ENCODE measurements at regions not wholly inside any gene's neighbourhood (a gene's known extent, or its start where the extent isn't known, plus 50 kb on each side); places are given as distances from the start of the nearest gene placed in this dataset.

DNA sequence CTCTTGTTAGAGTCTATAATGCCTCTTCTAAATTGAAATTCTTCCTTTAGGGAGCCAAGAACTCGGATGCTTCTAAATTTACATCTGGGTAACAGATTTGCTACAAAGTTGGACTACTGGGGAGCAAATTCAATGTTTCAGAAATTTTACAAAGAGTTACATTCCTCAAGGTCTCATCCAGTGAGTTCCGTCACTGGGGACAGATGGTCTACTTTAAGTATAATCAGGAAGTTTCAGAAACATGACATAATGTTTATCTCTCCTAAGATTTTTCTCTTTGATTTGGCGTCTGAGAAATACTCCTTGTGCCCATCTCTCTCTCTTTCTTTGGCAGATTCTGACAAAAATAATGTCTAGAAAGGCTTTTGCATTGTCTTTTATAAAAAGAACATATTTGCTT, 81.5 kb upstream of the MBNL2 start:
- CTCF ChIA-PET = interaction anchor here (1.5 to 4.0 kb wide), 2 partner anchors 30 to 31 kb away, joined by 3 to 33 read pairs; no protein-coding TSS in a partner anchor
- no TSS peak for BruUV-seq (replicated peaks)
- no peak for DNase-seq
- Histone ChIP-seq H3K27me3 (replicated peaks; ENCODE audit: control insufficient read depth, insufficient read depth, low read length) (no peaks in the 10 kb centered on the region), H3K9me3 (no peaks in the 10 kb centered on the region), H3K36me3 (ENCODE audit: control insufficient read depth, insufficient read depth, low read length) (no peaks in the 10 kb centered on the region; the same call in none of the 2 replicates), H3K4me1 (peaks cover 24% of the 10 kb centered on the region), H3K4me3 (ENCODE audit: low read depth, low read length) (no peak overlapping the region)
- H3K36me3 Mint-ChIP-seq (ENCODE audit: insufficient read depth, unreplicated experiment) = peaks cover 7% of the 10 kb centered on the region
- H3K9me3 Mint-ChIP-seq (ENCODE audit: unreplicated experiment) = no peaks in the 10 kb centered on the region
- peak overlapping the region; percentile 83 for H3K4me3 Mint-ChIP-seq (ENCODE audit: unreplicated experiment)
- peaks cover 37% of the 10 kb centered on the region for H3K4me1 Mint-ChIP-seq (ENCODE audit: low read depth, unreplicated experiment)
- intact Hi-C loops (cut with micrococcal nuclease; ENCODE audit: unreplicated experiment) = loop anchor here (1.0 to 5.0 kb wide), 8 partner anchors 12 to 293 kb away; partner anchors contain the start of gene MBNL2
- POLR2A ChIA-PET = interaction anchor here (1.4 kb wide), 1 partner anchor 292 kb away, joined by 6 read pairs; no protein-coding TSS in a partner anchor
- peak overlapping the region; percentile 91 for H3K27ac Mint-ChIP-seq (ENCODE audit: unreplicated experiment)
- TF ChIP-seq, protein P1, sequence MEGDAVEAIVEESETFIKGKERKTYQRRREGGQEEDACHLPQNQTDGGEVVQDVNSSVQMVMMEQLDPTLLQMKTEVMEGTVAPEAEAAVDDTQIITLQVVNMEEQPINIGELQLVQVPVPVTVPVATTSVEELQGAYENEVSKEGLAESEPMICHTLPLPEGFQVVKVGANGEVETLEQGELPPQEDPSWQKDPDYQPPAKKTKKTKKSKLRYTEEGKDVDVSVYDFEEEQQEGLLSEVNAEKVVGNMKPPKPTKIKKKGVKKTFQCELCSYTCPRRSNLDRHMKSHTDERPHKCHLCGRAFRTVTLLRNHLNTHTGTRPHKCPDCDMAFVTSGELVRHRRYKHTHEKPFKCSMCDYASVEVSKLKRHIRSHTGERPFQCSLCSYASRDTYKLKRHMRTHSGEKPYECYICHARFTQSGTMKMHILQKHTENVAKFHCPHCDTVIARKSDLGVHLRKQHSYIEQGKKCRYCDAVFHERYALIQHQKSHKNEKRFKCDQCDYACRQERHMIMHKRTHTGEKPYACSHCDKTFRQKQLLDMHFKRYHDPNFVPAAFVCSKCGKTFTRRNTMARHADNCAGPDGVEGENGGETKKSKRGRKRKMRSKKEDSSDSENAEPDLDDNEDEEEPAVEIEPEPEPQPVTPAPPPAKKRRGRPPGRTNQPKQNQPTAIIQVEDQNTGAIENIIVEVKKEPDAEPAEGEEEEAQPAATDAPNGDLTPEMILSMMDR (IDR thresholded peaks at IDR 0.05; ENCODE audit: insufficient read depth in 1 of 2, low read depth in 1 of 2, low read length in 1 of 2, severe bottlenecking in 1 of 2, unreplicated experiment in 1 of 2) = no peak
- H3K27me3 Mint-ChIP-seq (ENCODE audit: insufficient read depth, unreplicated experiment) = no peaks in the 10 kb centered on the region

DNA sequence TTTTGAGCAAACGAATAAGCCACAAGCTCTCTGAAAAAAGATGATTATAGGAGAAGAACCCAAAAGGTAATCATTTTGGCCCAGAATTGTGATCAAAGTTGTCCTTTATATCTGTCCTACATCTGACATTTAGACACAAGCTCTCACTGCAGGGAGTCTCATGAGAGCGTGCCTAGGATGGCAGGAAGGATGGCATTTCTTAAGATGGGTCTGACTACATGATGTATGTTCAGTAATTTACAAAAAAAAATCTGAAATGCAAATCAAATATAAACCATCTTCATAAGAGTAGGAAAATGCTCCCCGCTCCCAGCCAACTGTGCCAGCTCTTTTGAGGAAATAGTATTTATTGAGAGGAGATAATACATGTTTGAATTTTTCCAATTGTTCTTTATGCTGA, 81.0 kb upstream of the MBNL2 start:
- no peaks in the 10 kb centered on the region; the same call in none of the 2 replicates for H3K36me3 ChIP-seq (ENCODE audit: control insufficient read depth, insufficient read depth, low read length)
- peak overlapping the region; percentile 83 for H3K4me3 Mint-ChIP-seq (ENCODE audit: unreplicated experiment)
- peaks cover 37% of the 10 kb centered on the region for H3K4me1 Mint-ChIP-seq (ENCODE audit: low read depth, unreplicated experiment)
- H3K4me1 ChIP-seq = peaks cover 23% of the 10 kb centered on the region
- no peaks in the 10 kb centered on the region for H3K9me3 ChIP-seq
- peaks cover 7% of the 10 kb centered on the region for H3K36me3 Mint-ChIP-seq (ENCODE audit: insufficient read depth, unreplicated experiment)
- intact Hi-C loops (cut with micrococcal nuclease; ENCODE audit: unreplicated experiment) = loop anchor here (1.0 to 5.0 kb wide), 8 partner anchors 13 to 292 kb away; partner anchors contain the start of gene MBNL2
- H3K27me3 Mint-ChIP-seq (ENCODE audit: insufficient read depth, unreplicated experiment) = no peaks in the 10 kb centered on the region
- no peak for DNase-seq
- H3K4me3 ChIP-seq (ENCODE audit: low read depth, low read length) = no peak overlapping the region
- ChIA-PET POLR2A (interaction anchor here (0.9 to 1.4 kb wide), 4 partner anchors 13 to 292 kb away, joined by 4 to 7 read pairs (median 5); partner anchors contain the start of gene MBNL2), CTCF (interaction anchor here (0.5 to 4.0 kb wide), 5 partner anchors 15 to 218 kb away, joined by 3 to 33 read pairs (median 3); no protein-coding TSS in a partner anchor)
- no peaks in the 10 kb centered on the region for H3K9me3 Mint-ChIP-seq (ENCODE audit: unreplicated experiment)
- TF ChIP-seq, protein P1 (IDR thresholded peaks at IDR 0.05; ENCODE audit: insufficient read depth in 1 of 2, low read depth in 1 of 2, low read length in 1 of 2, severe bottlenecking in 1 of 2, unreplicated experiment in 1 of 2) = no peak
- H3K27ac Mint-ChIP-seq (ENCODE audit: unreplicated experiment) = peak overlapping the region; percentile 91
- no peaks in the 10 kb centered on the region for H3K27me3 ChIP-seq (replicated peaks; ENCODE audit: control insufficient read depth, insufficient read depth, low read length)
- BruUV-seq (replicated peaks) = no TSS peak

DNA sequence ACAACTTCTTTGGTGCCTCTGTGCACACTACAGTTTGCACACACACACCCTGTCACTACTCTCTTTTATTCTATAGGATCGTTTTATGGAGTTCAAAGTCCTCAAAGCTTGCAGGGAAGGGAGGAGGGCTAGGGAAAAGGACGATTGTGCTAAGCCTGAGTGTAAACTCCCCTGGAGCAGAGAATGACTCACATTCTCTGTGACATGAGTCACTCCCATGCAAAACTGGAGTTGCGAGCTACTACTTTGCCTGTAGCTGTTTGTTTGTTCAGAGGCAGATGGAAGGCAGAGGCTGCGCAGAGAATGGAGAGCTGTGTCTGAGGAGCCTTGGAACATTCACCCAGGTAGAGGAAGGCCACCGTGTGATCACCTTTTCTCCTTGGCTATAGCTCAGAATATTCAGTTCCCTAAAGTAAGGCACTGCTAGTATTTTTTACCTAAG, 80.5 kb upstream of the MBNL2 start:
- TF ChIP-seq, protein P1 (IDR thresholded peaks at IDR 0.05; ENCODE audit: insufficient read depth in 1 of 2, low read depth in 1 of 2, low read length in 1 of 2, severe bottlenecking in 1 of 2, unreplicated experiment in 1 of 2) = no peak
- peak; percentile 91 to 95 for DNase-seq
- H3K9me3 ChIP-seq = no peaks in the 10 kb centered on the region
- no TSS peak for BruUV-seq (replicated peaks)
- H3K27me3 Mint-ChIP-seq (ENCODE audit: insufficient read depth, unreplicated experiment) = no peaks in the 10 kb centered on the region
- H3K36me3 Mint-ChIP-seq (ENCODE audit: insufficient read depth, unreplicated experiment) = peaks cover 7% of the 10 kb centered on the region
- H3K4me1 Mint-ChIP-seq (ENCODE audit: low read depth, unreplicated experiment) = peaks cover 37% of the 10 kb centered on the region
- CTCF ChIA-PET = interaction anchor here (0.6 to 4.0 kb wide), 5 partner anchors 13 to 218 kb away, joined by 3 to 33 read pairs (median 3); no protein-coding TSS in a partner anchor
- intact Hi-C loops (cut with micrococcal nuclease; ENCODE audit: unreplicated experiment) = loop anchor here (1.0 to 5.0 kb wide), 8 partner anchors 13 to 292 kb away; partner anchors contain the start of gene MBNL2
- H3K4me1 ChIP-seq = peaks cover 23% of the 10 kb centered on the region
- peak overlapping the region; percentile 61 for H3K4me3 ChIP-seq (ENCODE audit: low read depth, low read length)
- no peaks in the 10 kb centered on the region for H3K27me3 ChIP-seq (replicated peaks; ENCODE audit: control insufficient read depth, insufficient read depth, low read length)
- peak overlapping the region; percentile 91 for H3K27ac Mint-ChIP-seq (ENCODE audit: unreplicated experiment)
- POLR2A ChIA-PET = interaction anchor here (0.6 to 1.4 kb wide), 5 partner anchors 14 to 291 kb away, joined by 3 to 7 read pairs (median 4); partner anchors contain the start of gene MBNL2
- H3K4me3 Mint-ChIP-seq (ENCODE audit: unreplicated experiment) = peak overlapping the region; percentile 83
- no peaks in the 10 kb centered on the region for H3K9me3 Mint-ChIP-seq (ENCODE audit: unreplicated experiment)
- H3K36me3 ChIP-seq (ENCODE audit: control insufficient read depth, insufficient read depth, low read length) = no peaks in the 10 kb centered on the region; the same call in none of the 2 replicates
